Smooth muscle cell (in vitro differentiated cells): ENCODE measurements at regions not wholly inside any gene's neighbourhood (a gene's known extent, or its start where the extent isn't known, plus 50 kb on each side); places are given as distances from the start of the nearest gene placed in this dataset.

Experiments
- DNase-seq: peaks from one replicate; lab custom pipeline; 2025; ENCODE audit not compliant: unreplicated experiment; lab: John Stamatoyannopoulos, UW
- H2AFZ ChIP-seq: fragments of 200-600 bp; sonication (generic); 2 replicates; pipeline ENCODE4 v1.6.0; 2016; ENCODE audit warnings: antibody characterized with exemption, low read depth, mild to moderate bottlenecking
- H3F3A ChIP-seq: fragments of 200-600 bp; sonication (generic); 2 replicates; pipeline ENCODE4 v1.6.0; 2017; ENCODE audit warnings: antibody characterized with exemption, low read depth
- H3K27ac ChIP-seq: fragments of 200-600 bp; sonication (generic); 2 replicates; pipeline ENCODE4 v1.5.1; 2016; ENCODE audit warnings: low read depth, mild to moderate bottlenecking
- H3K27me3 ChIP-seq: fragments of 200-600 bp; sonication (generic); 2 replicates; pipeline ENCODE4 v1.6.1; 2016; ENCODE audit warnings: low read depth, mild to moderate bottlenecking
- H3K36me3 ChIP-seq: fragments of 200-600 bp; sonication (generic); 2 replicates; pipeline ENCODE4 v1.5.1; 2016; ENCODE audit warnings: low read depth
- H3K4me1 ChIP-seq: fragments of 200-600 bp; sonication (generic); 2 replicates; pipeline ENCODE4 v1.5.1; 2016; ENCODE audit warnings: low read depth
- H3K4me2 ChIP-seq: fragments of 200-600 bp; sonication (generic); 2 replicates; pipeline ENCODE4 v1.6.0; 2016; ENCODE audit warnings: mild to moderate bottlenecking
- H3K4me3 ChIP-seq: fragments of 200-600 bp; sonication (generic); 2 replicates; pipeline ENCODE4 v1.5.1; 2016; ENCODE audit warnings: mild to moderate bottlenecking
- H3K79me2 ChIP-seq: fragments of 200-600 bp; sonication (generic); 2 replicates; pipeline ENCODE4 v1.6.0; 2016; ENCODE audit warnings: low read depth, mild to moderate bottlenecking
- H3K9ac ChIP-seq: fragments of 200-600 bp; sonication (generic); 2 replicates; pipeline ENCODE4 v1.6.0; 2016; ENCODE audit warnings: low read depth
- H3K9me3 ChIP-seq: fragments of 200-600 bp; sonication (generic); replicated peaks from 2 replicates; pipeline ENCODE4 v1.5.1; 2016; ENCODE audit warnings: low read depth
- H4K20me1 ChIP-seq: fragments of 200-600 bp; sonication (generic); 2 replicates; pipeline ENCODE4 v1.6.0; 2016; ENCODE audit warnings: low read depth
- CTCF ChIP-seq: fragments of 200-600 bp; sonication (generic); IDR thresholded peaks from 2 replicates; pipeline ENCODE4 v1.5.1; 2017; ENCODE audit warnings: borderline replicate concordance, mild to moderate bottlenecking, antibody characterized with exemption; ENCODE audit not compliant: insufficient read depth, poor library complexity, severe bottlenecking
- WGBS: methylation state at CpG from one replicate; pipeline ENCODE4 v1.1.7; 2016; ENCODE audit warnings: low lambda C conversion rate; 5-methylcytosine and 5-hydroxymethylcytosine counted together

DNA sequence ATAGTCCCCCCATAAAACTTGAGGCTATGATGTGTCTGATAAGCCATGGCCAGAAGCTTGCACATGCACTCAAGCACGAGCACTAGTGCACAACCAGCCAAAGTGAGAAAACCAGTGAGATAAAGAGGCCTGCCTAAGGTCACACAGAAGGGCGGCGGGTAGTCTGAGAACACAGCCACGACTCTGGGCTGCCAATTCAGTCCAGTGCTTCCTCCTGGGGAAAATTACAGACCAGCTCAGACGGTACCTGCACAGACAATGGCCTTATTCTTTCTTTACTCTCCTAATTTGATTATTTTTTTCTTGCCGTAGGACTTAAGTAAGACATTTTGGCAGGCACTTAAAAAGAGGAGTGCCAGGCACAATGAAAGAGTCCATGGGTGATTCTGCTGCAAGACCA, 533.2 kb upstream of the FAT1 start:
- WGBS: 56% methylated on average over 6 of the region's 6 CpGs
- H3K4me3 ChIP-seq: no peak overlapping the region
- H3K9me3 ChIP-seq: no peaks in the 10 kb centered on the region
- DNase-seq: no peak
- H3K27me3 ChIP-seq: no peaks in the 10 kb centered on the region
- H3K4me1 ChIP-seq: peaks cover 9% of the 10 kb centered on the region
- no peak overlapping the region for H2AFZ ChIP-seq
- H3K27ac ChIP-seq: no peak overlapping the region
- no peak overlapping the region for H3K9ac ChIP-seq
- TF ChIP-seq CTCF: no peak
- H3K79me2 ChIP-seq: no peaks in the 10 kb centered on the region
- no peak overlapping the region for H3K4me2 ChIP-seq
- H3F3A ChIP-seq: no peaks in the 10 kb centered on the region
- H4K20me1 ChIP-seq: no peaks in the 10 kb centered on the region
- H3K36me3 ChIP-seq: no peaks in the 10 kb centered on the region

DNA sequence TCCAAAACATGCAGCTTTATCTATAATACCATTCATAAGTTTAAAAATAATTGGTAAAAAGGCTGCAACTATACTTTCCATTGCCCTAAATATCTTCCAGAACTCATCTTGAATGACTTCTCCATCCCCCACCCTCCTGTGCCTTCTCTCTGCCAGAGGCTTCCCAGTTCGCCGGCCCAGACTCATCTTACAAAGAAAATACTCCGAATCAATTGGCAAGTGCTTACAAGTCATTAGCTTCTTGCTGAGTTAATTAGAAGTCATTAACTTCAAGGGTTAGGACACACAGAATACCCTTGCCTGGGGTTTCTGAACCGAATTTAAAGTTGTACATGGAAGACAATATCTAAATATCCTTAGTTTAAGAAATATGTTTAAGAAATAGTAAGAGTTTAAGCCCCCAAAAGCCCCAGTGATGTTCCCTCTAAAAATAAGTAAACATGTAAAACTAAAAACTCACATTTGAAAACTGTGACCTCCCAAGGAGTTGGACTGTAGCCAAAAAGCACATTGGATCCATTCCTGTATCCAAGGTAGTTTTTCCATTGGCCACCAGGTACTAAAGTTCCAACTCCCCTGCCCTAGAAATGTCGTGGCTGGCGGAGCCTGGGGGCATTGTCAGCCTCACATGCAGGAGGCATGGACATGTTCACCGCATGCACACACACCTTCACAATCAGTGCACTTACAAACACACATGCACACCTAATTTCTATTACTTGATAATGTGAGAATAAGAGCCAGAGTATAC, 535.2 kb upstream of the FAT1 start:
- Histone ChIP-seq H3K4me1 (peaks cover 9% of the 10 kb centered on the region), H3K27ac (no peak overlapping the region), H2AFZ (no peak overlapping the region), H3K4me3 (no peak overlapping the region), H3K4me2 (no peak overlapping the region), H3K9ac (no peak overlapping the region), H3F3A (no peaks in the 10 kb centered on the region), H3K9me3 (no peaks in the 10 kb centered on the region), H3K27me3 (no peaks in the 10 kb centered on the region), H3K79me2 (no peaks in the 10 kb centered on the region), H4K20me1 (no peaks in the 10 kb centered on the region), H3K36me3 (no peaks in the 10 kb centered on the region)
- 51% methylated on average over 7 of the region's 7 CpGs for WGBS
- no peak for DNase-seq
- no peak for TF ChIP-seq CTCF

DNA sequence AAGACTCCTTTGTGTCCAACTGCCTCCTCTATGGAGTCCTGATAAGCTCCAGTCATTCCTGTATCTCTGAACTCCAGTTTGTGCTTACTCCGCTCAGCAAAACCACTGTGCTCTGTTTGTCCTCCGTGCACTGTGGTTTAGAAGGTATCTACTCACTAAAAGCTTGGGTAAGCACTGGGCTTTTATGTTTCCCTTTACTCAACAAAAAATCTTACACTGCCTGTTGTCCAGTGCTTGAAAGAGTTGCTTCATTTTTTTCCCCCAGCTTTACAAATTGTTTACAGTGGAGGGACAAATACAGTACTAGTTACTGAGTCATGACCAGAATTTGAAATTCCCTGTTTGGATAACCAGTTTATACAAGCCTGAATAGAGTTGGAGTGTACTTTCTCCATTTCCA, 545.3 kb upstream of the FAT1 start:
- H3K79me2 ChIP-seq: no peaks in the 10 kb centered on the region
- H3F3A ChIP-seq: no peaks in the 10 kb centered on the region
- TF ChIP-seq CTCF: no peak
- no peaks in the 10 kb centered on the region for H3K36me3 ChIP-seq
- H3K4me1 ChIP-seq: peaks cover 7% of the 10 kb centered on the region
- no peak overlapping the region for H3K9ac ChIP-seq
- no peaks in the 10 kb centered on the region for H3K9me3 ChIP-seq
- peak overlapping the region; percentile 25 for H3K27ac ChIP-seq
- H3K4me2 ChIP-seq: peak overlapping the region; percentile 44
- WGBS: 4% methylated on average over 2 of the region's 2 CpGs
- no peaks in the 10 kb centered on the region for H4K20me1 ChIP-seq
- no peak overlapping the region for H2AFZ ChIP-seq
- no peak for DNase-seq
- H3K4me3 ChIP-seq: no peak overlapping the region
- H3K27me3 ChIP-seq: no peaks in the 10 kb centered on the region

DNA sequence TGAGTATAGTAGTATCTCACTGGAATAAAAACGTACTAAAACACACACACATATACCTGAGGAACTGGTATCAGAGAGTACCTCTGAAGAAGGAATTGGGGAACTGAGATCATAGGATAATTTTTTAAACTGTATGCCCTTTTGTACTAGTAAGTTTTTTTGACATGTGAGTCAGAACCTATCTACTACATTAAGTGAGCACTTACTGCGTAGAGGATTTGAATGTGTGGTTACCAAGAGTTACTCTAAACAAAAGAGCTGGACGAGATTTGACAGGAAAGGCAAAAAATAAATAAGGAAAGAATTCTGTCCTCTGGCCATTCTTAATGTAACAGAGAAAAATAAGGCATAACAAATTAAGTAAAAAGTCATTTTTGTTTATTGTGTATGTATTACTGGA, 546.5 kb upstream of the FAT1 start:
- Histone ChIP-seq H3F3A (no peaks in the 10 kb centered on the region), H3K9ac (no peak overlapping the region), H3K4me3 (no peak overlapping the region), H2AFZ (no peak overlapping the region), H3K27me3 (no peaks in the 10 kb centered on the region), H4K20me1 (no peaks in the 10 kb centered on the region), H3K79me2 (no peaks in the 10 kb centered on the region), H3K36me3 (no peaks in the 10 kb centered on the region), H3K4me2 (no peak overlapping the region), H3K4me1 (peaks cover 7% of the 10 kb centered on the region), H3K9me3 (no peaks in the 10 kb centered on the region), H3K27ac (no peak overlapping the region)
- DNase-seq: no peak
- no peak for TF ChIP-seq CTCF
- 52% methylated on average over 3 of the region's 3 CpGs for WGBS
